Activated T-cell treated with anti-CD3 and anti-CD28 coated beads for 1 hour (primary cell): ENCODE measurements at regions not wholly inside any gene's neighbourhood (a gene's known extent, or its start where the extent isn't known, plus 50 kb on each side); places are given as distances from the start of the nearest gene placed in this dataset.
"Not testable (repeated sequence)": the region's sequence is repeated elsewhere in the genome, so short reads cannot be mapped to it uniquely, and the experiment has no call there.

Experiments
- DNase-seq: peaks from one replicate; pipeline ENCODE4 v3.0.0-alpha.2; 2020; ENCODE audit warnings: low read depth

GRCh38 chr6:4677011-4677750 lies 99.0 kb upstream of the CDYL start:
- DNase-seq: no peak

DNA sequence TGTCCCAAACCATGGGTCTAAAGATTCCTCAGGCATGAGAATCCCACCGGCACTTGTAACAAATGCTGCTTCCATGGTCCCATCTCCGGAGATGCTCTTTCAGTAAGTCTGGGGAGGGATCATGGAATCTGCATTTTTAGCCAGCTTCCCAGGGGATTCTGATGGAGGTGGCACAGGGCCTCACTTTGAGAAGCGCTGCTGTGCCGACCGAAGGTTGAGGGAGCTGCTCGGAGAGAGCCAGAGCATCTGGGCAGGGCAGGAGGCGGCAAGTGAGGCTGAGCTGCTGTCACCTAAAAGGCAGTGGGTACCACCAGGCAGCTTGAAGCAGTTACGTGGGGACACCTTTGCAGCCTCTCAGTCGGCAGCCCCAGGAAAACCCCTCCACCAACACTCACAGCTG lies 100.2 kb upstream of the CDYL start:
- DNase-seq: no peak

GRCh38 chr6:4675121-4675520 lies 101.1 kb upstream of the CDYL start:
- DNase-seq: no peak

- no peak for DNase-seq
These were observed 102.3 kb upstream of the CDYL start for GRCh38 chr6:4673861-4674260.

DNA sequence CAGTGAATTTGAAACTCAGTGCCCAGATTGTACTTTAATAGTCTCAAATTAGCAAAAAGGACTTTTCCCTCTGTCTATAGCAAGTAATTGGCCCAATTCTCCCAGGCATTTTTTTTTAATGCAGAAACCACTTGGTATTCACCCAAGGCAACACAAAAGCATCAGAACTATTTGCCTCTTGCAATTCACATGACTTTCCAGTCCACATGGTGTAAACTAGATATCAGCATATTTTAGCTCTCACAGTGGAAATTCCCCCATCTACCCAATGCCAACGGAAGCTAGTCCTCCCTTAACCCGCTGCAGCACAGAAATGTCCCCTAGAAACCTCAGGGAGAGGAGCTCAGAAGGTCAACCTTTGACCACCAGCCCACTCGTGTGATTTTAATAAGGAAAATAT lies 103.4 kb upstream of the CDYL start:
- no peak for DNase-seq

GRCh38 chr6:4671587-4672115 lies 104.6 kb upstream of the CDYL start:
- DNase-seq: no peak

DNA sequence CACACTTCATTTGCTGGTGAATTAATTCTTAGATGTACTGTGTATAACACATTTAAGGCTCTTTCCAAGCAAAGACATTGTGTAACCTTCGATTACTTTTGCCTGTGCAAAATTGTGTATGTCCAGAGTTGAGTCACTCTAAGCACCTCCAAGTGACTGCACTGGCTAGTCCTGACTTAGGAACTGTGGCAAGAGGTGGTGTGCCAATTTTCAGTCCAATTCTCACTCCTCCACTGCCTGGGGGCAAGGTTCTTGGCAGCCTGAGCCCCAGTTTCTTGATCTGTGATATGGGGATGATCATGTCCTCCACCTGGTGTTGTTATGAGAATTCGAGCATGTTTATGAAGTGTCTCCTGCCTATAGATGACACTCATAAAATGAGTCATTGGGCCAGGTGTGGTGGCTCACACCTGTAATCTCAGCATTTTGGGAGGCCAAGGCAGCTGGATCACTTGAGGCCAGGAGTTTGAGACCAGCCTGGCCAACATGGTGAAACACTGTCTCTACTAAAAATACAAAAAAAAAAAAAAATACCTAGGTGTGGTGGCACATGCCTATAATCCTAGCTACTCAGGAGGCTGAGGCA lies 105.3 kb upstream of the CDYL start:
- DNase-seq: no peak

DNA sequence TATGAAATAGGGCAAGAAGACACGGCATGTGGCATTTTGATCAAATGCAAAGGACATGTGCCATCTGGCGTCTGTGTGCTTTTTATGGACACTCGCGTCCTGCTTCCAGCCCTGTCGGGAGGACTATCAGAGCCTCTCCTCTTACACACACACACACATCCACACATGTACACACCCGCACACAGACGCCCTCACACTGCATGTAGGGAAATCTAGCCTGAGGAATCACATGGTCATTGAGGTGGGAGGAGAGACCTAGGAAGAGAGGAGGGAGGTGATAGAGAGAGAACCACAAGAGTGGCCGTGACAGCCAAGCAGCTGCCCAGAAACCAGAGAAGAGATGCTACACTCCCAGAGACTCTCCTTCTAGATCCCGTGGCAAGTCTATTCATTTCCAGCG lies 105.9 kb upstream of the CDYL start:
- no peak for DNase-seq

- DNase-seq: no peak
These were observed 107.7 kb upstream of the CDYL start for GRCh38 chr6:4668271-4669179.

DNA sequence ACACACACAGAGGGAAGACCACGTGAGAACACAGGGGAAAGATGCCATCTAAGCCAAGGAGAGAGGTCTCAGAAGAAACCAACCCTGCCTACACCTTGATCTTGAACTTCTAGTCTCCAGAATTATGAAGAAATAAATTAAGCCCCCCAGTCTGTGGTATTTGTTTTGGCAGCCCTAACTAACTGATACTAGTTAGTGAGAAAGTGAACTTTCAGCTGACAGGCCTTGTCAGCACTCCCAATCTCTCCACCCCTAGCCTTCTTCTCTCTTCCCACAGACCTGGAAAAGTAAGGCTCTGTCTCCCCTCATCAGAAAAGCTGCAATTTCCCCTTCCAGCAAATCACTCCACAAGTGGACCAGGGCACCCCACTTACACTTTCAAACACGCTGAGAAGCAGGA lies 108.6 kb upstream of the CDYL start:
- no peak for DNase-seq

- DNase-seq: no peak
These were observed 109.2 kb upstream of the CDYL start for GRCh38 chr6:4666886-4667513.

DNA sequence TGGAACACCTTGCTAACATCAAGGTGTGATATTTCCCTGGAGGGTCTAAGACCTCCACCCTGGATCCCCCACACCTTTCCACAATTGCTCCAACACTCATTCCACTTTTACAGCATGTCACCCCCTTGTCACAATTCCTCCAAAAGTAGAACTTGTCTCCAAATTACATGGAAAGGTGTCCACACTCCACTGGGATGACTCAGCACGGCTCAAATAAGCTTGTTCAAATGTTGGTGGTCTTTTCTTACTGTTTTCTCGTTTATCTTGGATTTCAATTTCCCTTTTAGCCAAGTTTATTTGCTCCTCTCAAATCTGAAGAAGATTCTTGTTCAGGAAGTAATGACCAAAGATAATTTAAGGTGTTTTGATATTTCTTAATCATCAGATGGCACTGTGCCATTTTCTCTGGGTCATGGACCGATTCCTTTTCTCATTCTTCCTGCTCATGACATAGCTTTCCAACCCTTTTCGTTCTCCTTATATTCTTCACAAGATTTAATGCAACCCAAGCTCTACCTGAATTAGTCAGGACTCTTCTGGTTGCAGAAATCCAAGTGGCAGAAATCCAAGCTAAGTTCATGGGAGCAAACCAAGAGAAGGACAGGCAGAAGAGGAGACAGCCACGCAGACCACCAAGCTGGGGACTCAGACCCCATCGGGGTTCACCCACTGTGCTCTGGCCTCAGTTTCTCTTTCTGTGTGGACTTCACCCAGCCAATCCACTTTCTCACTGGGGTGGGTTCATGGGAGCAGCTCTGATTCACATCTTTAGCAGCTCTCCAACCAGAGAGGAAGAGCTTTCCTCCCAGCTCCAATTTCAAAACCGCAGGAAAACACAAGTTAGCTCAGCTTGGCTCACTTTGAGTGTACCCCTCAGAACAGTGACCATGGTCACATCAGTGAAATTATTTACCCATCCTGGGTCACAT lies 110.5 kb upstream of the CDYL start:
- DNase-seq: no peak

DNA sequence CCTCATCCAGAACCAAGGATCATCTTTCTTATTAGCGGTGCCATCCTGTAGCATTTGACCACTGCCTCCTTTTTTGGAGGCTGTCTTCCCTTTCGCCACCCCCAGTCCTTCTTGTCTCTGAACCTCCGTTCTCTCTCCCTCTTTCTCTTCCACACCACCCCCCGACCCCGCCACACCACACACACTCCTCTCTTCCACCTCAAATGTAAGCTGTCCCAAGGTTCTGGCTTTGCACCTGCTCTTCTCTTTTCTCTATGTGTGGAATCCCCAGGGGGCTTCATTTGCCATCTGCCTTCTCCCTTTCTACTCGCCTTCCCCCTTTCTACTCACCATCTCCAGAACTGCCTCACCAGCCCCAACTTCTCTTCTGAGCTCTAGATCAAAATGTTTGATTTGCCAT lies 111.3 kb upstream of the CDYL start:
- DNase-seq: no peak

DNA sequence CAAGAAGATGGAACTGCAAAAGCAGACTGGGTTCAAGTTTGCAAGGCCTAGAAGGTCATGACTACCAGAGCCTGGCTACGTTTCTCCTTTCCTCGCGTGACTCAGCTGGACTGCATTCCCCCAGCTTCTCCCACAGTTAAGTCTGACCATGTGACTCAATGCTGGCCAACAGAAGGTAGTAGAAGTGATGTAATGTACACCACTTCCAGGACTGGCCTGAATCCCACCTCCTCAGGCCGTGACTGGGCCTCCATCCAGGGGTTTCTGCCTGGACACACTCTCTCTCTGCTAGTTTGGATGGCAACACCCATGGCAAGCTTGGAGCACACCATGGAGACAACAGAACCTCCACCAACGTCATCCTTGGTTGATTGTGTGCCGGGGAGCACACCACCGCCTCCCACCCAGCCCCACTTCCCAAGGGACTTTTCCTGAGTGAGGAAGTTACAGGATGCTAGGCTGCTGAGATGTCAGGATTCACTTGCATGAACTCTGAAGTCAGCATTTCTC lies 112.0 kb upstream of the CDYL start:
- no peak for DNase-seq

DNA sequence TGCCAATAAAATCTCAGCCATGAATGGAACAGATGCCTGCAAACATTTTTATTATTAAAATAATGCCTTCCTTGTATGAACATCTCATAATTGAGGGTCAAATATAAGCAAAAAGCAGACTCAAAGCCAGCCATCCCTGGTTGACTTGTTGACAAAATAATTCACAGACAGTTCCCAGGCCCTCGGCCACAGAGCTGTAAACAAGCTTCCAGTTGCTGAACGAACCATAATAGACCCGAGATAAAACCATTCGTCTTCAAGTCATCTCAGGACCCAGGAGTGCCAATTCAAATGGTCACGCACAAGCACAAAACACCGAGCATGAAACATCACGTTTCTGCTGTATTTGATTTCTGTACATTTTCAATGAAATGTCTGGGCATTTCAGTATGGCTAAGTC lies 113.3 kb upstream of the CDYL start:
- no peak for DNase-seq

DNA sequence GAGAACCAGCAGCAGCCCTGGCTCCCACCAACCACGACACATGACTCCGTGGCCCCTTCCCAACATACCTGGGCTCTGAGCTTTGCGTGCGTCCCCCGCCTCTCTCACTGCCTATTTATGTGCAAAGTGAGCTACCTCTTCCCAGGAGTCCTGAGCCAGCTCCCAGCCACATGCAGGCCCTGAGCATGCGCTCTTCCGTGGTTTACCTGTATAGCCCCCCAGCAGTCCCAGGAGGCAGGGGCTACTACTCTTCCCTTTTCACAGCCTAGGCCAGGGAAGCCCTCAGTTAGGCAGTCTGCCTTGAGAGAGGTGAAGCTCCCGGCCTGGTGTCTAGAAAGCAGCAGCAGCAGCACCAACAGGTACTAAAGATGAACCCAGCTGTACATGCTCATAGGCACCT lies 114.8 kb upstream of the CDYL start:
- DNase-seq: no peak

DNA sequence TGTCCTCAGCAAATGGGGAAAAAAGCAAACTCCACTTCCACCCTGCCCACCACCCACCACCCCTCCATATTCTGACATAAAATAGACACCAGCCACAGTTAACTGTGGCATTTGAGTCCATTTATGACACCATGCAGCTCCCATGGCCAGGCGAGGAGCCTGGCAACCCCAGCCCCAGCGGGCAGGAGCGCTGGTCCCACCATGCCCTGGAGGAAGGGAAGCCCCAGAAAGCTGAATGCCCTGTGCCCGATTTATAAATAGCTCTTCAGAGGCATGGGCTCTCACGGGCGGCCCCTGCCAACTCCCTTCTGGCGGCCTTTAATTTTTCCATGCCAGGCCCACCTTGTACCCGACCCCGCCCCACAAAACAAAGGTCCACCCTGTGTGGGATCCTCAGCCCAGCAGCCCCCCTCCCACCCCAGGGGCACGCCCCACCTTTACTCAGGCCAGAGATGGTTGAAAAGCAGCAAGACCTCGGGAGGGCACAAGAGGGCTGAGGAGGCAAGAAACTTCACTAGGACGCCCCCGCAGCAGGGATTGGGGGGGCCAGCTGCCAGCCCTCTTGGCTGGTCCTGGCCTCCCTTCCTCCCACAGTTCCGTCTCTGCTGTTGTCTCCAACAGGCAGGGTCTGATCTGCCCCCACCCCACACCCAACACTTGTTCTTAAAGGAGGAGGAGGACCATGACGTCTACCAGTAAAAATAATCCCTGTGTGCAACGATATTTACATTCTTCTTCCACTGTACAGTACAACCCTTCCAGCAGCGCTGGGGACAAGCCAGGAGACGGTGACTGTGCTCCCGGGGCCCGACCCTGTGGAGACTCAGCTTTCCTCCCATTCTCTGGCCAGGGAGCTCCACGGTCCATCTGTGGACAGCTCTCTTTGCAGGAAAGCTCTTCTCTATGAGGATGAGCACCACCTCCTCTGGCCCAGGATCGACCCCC lies 115.6 kb upstream of the CDYL start:
- DNase-seq: no peak

GRCh38 chr6:4659719-4660118 lies 116.5 kb upstream of the CDYL start:
- DNase-seq: not testable (repeated sequence)

DNA sequence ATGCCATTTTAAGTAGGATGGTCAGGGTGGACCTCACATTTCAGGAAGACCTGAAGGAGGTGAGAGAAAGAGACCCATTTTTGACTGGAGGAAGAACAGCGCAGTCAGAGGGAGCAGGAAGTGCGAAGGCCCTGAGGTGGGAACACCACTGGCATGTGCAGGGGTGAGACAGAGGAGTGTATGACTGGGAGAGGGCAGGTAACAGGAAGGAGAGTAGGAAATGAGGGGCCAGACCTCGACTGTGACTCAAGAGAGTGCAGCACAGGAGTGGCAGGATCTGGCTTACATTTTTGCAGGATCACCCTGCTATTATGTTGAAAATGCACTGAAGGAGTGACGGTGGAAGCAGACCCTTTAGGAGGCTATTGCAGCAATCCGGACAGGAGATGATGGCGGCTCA lies 117.7 kb upstream of the CDYL start:
- no peak for DNase-seq

GRCh38 chr6:4656106-4656505 lies 120.1 kb upstream of the CDYL start:
- no peak for DNase-seq
